Umbilical cord (tissue), 1 donor: ENCODE measurements at regions not wholly inside any gene's neighbourhood (a gene's known extent, or its start where the extent isn't known, plus 50 kb on each side); places are given as distances from the start of the nearest gene placed in this dataset.
"Not testable (repeated sequence)": the region's sequence is repeated elsewhere in the genome, so short reads cannot be mapped to it uniquely, and the experiment has no call there.

Experiments
- DNase-seq: peaks from one replicate; pipeline ENCODE4 v3.0.0-alpha.2; 2015; ENCODE audit warnings: low spot score

DNA sequence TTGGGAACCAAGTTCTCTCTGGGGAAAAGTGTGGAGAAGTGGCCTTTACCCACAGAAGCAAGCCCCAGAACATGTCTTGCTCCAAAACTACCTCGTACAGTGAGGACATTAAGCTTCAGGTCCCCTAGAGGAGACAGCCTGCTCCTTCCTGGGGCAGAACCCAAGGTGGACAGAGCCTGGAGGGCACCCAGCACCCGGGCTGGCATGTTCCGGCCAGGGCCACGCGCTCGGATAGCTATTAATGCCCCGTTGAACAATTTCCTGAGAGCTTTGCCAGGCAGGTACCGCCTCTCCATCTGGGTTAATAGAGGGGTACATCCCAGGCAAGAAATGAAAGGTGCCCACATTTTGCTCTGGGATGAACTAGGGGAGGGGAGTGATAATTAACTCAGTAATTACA is 169.0 kb upstream of the GRK3 start:
- DNase-seq, result no peak

DNA sequence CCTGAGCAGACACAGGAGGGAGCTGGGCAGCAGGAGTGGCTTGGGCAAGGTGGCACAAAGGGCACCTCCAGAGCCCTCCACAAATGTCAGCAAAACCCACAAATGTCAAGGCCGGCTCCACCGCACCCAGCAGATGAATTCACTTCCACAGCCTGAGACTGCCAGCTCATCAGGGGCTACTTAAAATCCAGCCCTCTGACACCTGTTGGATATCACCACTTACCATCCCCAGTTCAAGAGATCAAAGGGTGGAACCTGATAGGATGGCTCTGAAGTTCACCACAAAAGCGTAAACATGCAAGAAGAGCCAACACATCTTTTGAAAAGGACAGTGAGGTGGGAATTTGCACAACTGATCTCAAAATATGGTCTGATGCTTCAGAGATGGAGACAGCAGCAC is 168.6 kb upstream of the GRK3 start:
- no peak for DNase-seq

DNA sequence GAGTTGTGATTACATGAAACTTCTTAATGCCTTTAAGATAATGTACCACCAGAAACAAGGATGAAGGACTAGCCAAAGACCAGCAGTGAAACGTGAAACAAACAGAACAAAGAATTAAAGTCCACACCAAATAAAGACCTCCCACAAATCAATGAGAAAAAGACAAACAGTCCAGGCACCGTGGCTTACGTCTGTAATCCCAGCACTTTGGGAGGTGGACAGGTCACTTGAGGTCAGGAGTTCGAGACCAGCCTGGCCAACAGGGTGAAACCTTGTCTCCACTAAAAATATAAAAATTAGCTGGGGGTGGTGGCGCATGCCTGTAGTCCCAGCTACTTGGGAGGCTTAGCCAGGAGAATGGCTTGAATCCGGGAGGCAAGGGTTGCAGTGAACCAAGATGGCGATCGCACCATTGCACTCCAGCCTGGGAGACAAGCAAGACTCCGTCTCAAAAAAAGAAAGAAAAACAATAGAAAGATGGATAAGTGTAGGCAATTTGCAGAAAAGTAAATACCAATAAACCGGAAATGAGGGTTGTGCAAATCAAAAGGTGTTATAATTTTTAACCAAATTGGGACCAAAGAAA is 167.8 kb upstream of the GRK3 start:
- no peak for DNase-seq

DNA sequence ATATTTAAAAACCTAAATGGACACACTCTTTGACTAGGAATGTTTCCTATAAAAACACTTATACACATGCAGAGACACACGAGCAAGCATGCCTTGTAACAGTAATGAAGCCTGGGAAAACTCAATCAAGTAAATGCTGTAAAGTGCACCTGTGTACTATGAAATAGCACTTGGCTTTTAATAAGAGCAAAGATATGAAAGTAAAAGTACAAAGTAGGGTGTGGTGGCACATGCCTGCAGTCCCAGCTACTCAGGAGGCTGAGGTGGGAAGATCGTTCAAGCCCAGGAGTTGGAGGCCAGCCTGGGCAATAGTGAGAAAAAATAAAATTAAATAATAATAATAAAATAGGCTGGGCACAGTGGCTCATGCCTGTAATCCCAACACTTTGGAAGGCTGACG is 166.9 kb upstream of the GRK3 start:
- DNase-seq, result no peak

DNA sequence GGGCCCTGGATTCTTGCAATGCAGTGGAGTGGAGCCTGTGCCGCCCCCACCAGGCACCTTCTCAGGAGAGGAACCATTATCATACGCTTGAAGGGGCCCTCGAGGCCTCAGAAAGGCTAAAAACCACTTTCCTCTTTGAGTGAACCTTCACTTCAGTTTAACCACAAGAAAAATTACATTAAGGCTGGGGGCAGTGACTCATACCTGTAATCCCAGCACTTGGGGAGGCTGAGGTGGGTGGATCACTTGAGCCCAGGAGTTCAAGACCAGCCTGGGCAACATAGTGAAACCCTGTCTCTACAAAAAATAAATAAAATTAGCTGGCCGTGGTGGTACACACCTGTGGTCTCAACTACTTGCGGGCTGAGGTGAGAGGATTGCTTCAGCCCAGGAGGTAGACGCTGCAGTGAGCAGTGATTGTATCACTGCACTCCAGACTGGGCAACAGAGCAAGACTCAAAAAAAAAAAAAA is 165.8 kb upstream of the GRK3 start:
- DNase-seq, result not testable (repeated sequence)

DNA sequence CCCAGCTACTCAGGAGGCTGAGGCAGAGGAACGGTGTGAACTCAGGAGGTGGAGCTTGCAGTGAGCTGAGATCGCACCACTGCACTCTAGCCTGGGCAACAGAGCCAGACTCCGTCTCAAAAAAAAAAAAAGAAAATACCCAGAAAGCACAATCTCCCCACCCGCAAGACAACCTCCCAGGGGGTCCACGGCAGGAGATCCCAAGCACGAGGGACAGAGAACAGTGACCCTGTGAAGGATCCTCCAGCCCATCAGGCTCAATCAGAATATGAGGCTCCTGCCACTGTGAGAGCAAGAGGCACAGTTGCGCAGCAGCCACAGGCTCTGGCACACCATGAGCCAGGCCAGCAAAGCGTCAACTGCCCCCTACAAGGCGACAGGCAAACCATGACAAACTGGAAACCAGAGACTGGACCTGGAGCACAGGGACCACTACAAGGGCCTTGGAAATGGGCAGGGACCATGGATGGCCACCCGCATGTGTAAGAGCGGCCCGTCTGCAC is 164.8 kb upstream of the GRK3 start:
- no peak for DNase-seq

DNA sequence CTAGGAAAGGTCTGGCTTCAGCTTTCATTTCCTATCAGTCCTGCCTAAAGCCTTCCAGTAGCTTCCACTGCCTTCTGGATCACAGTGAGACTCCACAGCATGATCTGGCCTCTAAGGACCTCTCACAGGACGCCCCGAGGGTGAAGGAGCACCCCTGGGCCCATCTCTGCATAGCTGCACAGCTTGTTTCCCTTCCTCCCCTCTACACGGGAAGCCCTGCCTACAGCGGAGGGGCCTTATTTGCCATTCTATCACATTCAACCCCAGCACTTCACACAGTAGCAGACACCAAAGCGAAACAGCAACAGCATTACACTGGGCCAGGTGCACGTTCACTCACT is 162.3 kb upstream of the GRK3 start:
- DNase-seq, result no peak

DNA sequence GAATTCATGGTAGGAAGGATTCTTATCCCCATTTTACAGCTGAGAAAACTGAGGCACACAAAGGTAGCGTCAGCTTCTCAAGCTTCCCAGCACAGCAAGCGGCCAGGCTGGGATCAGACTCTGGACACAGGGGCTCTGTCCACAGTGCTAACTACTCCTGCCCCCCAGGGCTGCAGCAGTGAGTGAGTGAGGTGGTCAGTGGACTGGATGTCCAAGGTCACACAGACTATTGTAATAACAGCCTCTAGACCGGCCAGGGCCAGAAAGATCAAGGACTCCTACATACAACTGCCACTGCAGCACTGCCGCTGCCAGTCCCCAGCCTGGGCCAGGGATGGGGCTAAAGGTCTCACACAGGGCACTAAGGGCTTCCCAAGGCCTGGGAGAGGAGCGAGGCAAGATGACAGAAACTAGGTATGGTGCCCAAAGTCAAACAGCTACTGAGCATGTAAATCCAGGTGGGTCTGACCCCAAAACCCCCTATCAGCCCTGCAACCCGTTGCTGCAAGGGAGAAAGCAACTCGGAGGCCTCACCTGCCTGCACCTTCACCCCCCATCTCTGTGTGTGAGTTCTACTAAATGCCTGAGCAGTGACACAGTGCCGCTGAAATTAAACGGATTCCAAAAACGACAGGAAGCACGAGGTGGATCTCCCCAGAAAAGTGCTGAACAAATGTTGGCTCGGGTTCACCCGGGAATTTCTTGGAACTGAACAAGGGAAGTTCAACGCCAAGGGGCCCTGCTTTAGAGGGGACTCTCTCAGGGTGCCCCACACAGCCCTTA is 161.8 kb upstream of the GRK3 start:
- peak; percentile 73 for DNase-seq

DNA sequence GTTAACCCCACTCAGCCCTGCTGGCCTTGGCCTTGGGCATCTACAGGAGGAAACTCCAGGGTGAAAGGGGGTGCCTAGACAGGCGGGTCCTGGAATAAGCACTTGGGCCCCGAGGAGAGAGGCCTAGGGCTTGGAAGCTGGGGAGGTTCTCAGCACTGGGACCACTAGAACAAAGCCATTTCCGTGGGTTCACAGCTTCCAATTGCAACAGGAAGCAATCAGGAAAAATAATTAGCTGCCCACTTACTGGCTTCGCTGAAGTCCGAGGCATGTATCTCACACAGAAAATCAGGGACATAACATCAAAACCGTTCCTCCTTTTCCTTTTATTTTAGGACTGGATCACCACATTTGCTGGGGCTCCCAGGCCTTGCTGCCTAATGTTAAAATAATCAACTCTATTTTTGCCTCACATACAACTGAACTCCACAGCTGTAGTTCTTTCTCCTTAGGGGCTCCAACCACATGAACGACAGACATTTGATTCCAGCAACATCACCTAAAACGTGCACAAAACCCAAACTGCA is 161.1 kb upstream of the GRK3 start:
- DNase-seq, result no peak

DNA sequence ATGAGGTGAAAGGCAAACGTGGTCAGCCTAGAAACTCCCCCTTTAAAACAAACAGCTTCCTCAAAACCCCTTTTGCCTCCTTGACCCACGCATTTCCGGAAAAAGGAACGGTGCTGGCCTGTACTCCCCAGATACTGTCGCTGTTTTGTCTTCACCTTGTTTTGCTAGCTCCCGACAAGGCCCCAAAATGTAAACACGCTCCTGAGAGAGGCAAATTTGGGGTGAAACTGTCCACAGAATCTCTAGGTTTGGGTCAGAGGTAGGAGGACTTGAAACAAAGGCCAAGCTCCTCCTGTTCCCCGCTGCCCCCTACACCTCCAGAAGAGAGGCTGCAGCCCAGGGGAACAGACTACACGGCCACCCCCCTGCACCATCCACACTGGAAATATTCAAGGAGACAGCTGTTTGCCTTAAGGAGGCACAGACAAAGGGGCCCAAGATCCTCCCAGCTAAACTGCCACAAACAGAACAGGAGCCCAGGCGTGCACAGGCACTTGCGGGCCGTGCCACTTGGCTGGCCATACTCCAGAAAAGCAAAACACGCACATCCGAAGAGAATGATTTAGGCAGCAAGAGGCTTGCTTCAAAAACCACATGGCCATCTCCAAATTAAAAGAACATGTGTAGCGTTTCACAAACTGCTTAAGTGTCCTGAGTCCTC is 160.5 kb upstream of the GRK3 start:
- DNase-seq, result peak; percentile 37

DNA sequence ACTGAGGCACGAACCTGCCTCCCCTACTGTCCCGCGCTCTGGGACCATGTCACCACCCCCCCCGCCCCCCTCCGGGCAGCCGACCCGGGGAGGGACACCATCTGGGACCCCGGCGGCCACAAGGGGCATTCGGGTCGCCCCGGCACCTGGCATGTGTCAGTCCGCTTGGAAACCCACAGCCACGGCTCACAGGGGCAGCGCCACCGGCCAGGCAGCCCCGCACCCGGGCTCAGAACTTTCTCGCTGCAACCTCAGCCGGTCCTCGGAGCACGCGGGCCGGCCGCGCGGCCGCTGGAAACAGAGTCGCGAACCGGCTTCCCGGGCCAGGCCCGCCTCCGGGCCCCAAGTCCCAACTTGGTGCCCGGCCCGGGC is 159.9 kb upstream of the GRK3 start:
- no peak for DNase-seq

DNA sequence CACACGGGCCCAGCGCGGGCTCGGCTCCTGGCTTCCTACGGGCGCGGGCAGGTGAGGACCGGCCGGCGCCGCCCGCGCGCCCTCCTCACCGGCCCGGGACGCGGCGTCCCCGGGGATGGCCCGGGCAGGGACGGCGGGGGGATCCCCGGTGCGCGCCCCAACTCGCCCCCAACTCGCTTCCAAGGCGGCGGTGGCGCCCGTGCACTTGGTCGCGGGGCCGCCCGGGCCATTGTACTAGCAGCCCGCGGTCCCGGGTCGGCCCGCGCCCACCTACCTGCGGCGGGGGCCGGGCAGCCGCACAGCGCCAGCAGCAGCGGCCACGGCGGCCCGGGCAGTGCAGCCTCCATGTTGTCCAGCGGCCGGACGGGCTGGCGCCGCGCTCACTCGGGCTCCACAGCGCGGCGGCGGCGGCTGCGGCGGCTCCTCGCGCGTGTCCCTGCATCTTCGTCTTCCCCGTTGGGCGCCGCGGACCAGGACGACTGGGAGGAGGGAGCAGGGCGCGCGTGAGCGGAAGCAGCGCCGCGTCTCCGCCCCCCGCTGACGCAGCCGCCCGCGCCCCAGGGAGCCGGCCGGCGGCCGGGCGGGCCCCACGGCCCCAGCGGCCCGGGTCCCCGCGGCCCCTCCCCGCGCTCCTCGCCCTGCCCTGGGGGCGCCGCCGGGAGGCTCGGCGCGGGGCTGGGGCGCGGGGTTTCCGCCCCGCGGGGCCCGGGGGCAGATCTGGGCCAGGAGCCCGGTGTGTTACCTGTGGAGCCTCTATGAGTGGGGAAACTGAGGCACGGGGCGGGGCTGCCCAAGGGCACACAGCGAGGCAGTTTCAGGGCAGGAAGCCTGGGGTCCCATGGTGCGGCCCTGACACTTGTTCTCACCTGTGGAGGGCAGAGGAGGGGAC is 159.3 kb upstream of the GRK3 start:
- DNase-seq, result peak; percentile 61

DNA sequence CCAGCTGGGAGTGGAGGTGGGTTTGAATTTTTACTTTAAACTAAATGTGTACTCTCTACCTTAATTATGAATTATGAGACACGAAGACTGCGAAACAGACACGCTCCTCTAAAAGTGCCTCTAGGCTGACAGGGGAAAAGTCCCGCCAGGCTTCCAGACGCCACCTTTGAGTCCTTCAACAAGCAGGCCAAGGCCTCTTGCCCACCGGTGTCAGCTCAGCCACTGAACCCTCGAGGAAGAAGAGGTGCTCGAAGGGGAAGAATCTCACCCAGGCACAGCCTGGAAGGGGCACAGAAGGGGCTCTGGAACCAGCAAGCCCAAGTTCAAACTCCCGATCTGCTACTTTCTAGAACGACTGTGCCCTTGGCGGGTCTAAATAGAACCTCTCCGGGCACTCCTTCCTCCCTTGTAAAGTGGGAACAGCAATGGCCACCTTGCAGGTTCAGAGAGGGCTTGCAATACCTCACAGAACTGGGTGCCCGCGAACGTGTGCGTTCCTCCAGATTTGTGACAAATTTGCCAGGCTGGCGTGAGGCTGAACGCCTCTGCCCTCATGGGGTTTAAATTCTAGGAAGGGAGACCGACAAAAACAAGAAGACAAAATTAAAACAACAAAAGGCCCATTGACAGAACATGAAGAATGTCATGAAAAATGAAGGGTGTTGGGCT is 158.5 kb upstream of the GRK3 start:
- DNase-seq, result no peak

DNA sequence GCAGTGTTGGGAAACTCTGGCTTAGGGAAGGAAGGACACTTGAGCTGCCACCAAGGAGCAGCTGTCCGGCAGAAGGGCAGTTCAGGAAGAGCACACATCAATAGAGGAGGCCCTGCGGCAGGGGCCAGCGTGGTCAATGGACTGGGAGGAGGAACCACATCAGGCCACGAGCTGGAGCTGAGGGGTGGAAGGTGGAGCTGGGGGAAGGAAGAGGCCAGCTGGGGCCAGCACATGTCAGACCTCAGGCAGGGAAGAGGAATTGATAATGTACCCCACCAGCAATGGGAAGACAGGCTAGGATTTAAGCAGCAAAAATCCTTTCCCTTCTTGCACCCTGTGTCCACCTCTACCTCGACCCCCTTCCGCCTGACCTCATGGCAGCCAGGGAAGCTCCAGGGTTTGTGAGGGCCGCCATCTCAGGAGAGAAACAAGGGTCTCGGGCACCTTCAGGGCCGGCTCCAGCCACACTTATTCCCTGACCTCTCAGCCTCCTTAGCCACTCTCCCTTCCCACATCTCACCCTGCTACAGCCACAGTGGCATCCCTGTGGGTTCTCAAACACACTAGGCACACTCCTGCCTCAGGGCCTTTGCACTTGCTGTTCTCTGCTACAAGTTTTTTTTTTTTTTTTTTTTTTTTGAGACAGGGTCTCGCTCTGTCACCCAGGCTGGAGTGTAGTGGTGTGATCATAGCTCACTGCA is 157.8 kb upstream of the GRK3 start:
- DNase-seq, result no peak

DNA sequence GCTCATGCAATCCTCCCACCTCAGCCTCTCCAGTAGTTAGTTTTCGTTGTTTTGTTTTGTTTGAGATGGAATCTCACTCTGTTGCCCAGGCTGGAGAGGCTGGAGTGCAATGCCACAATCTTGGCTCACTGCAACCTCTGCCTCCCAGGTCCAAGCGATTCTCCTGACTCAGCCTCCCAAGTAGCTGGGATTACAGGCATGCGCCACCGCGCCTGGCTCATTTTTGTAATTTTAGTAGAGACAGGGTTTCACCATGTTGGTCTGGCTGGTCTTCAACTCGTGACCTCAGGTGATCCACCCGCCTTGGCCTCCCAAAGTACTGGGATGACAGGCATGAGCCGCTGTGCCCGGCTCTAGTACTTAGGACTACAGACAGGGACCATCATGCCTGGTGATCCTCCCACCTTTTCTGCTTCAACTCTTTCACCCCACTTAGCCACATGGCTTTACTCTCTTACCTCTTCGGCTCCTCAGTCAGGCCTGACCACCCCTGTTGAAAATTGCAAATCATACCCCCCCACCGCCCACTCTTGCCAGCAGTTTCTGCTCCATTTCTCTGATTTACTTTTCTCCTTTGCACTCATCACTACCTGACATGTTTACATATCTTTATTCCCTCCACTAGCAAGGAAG is 157.1 kb upstream of the GRK3 start:
- no peak for DNase-seq

DNA sequence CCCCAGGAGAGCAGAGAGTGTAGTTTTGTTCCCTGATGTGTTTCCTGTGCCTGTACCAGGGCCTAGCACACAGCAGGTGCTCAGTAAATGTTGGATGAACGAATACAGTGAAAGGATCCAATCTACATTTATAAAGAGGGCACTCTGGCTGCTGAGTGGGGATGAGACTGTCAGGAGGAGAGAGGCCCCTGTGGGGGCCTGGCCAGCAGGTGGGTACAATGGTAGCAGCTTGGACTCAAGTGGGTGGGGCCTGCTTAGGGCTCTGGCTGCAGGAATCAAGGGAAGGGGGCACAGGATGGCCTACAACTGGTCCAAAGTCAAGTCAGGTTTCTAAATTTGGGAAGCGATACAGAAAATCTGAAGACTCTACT is 156.6 kb upstream of the GRK3 start:
- no peak for DNase-seq

DNA sequence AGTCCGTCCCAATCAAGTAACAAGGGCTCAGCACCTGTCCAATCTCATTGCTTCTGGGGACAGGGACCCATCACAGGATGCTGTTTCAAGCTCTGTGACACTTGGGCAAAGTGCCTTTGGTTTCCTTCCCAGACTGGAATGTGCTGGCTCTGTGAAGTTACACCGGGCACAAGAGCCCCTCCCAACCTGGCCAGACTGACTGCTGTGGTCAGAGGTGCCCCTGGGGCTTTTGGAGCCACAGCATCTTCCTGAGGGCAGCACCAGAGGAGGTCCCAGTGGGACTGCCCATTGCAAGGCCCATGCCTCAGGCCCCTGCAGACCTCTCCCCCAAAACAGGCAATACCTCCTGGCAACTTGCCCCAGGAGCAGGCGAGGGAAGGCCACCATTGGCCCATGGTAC is 155.2 kb upstream of the GRK3 start:
- DNase-seq, result no peak

DNA sequence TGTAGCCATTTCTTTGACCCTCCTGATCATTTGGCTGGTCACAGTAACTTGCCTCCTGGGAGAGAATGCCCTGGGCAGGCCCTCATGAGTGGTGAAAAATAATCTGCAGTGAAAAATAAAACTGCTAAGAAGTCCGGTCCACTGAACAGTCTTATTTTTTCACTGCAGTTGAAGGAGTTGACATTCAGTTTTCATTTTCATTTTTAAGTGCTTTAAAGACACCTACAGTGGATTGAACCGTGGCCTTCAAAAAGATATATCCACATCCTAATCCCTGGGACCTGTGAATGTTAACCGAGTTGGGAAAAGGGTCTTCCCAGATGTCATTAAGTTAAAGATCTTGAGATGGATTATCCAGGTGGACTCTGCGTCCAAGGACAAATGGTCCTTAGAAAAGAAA is 153.6 kb upstream of the GRK3 start:
- no peak for DNase-seq

DNA sequence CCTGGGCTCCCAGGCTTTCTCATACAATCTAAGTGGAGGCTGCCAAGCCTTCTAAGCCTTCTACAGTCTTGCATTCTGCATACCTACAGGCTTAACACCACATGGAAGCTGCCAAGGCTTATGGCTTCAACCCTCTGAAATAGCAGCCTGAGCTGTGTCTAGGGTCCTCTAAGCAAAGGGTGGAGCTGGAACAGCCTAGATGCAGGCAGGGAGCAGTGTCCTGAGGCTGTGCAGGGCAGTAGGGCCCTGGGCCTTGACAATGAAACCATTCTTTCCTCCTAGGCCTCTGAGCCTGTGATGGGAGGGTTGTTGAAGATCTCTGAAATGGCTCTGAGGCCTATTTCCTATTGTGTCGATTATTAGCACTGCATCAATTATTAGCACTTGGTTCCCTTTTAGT is 150.9 kb upstream of the GRK3 start:
- no peak for DNase-seq

DNA sequence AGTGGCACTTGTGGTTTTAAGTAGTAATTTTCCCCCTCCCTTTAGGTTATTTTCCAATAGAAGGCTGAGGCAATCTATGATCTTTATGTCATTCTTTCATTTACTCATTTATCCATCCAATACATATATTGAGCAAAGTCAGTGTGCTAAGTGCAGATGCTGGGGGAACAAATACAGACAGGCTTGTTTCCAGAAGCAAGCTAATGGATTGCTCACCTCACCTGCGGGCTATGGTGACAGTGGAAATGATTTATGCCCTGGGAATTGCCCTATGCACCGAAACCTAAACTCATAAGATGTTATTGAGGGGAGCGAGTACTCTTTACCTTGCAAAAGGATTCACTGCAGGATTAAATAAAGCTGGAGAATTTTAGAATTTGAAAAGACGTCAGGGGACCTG is 148.7 kb upstream of the GRK3 start:
- not testable (repeated sequence) for DNase-seq
